GM18861 (cell line): ENCODE measurements at regions not wholly inside any gene's neighbourhood (a gene's known extent, or its start where the extent isn't known, plus 50 kb on each side); places are given as distances from the start of the nearest gene placed in this dataset.

Source experiments
- ATAC-seq: cut with Tn5 transposase; IDR thresholded peaks from one replicate; pipeline ENCODE4 v1.9.1; 2021; ENCODE audit not compliant: unreplicated experiment

- no peak for ATAC-seq
Observed at GRCh38 chr11:131297441-131297840, 73.0 kb upstream of the NTM start.

GRCh38 chr11:131299598-131300438 lies 70.6 kb upstream of the NTM start:
- ATAC-seq, result no peak

- ATAC-seq, result no peak
Observed at GRCh38 chr11:131300439-131300717, 70.0 kb upstream of the NTM start.

DNA sequence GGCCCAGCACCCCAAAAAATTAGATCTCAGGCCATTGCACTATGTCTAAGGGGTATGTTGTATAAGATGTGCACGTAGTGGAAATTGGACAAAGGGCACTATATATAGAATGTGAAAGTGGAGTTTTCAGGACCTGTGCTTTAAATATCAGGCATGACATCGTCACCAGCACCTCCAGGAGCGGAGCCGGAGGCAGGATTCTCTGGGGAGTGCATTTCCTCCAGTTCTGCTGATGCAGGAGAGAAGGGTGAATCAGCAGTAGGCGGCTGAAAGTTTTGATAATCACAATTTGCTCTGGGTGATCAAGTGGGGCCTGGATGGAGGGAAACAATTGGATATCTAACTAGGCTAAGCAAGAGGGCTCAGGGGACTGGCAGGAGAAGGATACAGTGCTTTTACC lies 69.1 kb upstream of the NTM start:
- no peak for ATAC-seq

DNA sequence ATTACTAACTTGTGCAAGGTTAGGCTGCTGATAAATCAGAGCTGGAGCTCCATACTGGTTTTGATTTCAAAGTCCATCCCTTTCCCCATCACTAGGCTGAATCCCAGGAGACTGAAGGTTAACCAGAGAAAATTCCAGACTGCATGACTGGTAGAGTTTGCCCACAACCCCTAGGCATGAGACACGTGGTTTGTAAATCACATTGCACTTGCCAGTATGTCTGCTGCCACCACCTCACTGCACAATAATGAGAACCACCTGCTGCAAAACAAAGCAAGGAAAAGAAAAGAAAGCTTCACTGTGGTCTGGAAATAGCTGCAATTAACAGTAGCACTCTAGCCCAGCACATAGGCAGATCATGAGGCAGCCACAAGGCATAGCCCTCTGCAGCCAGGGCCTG lies 67.6 kb upstream of the NTM start:
- no peak for ATAC-seq

DNA sequence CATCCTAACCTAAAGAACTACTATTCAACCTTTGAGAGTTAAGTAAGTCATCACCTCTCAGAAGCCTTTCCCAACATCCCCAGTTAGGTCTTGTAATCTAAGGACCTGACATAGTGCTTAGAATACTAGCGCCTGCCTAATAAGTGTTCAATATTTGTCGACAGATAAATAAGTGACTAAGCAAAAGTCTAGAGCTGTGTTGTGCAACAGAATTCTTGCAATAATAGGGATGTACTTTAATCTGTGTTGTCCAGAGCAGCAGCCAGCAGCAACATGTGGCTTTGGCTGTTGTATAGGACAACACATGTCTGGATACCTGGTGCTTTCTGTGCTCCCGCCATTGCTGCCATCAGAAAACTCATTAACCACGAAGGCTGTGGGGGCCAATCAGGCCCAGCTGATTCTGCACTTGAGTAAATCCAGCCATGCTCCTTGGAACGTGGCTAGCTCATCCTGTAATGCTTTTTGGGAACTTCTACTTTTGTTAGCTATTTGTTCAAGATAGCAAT lies 66.8 kb upstream of the NTM start:
- no peak for ATAC-seq

GRCh38 chr11:131305005-131305404 lies 65.4 kb upstream of the NTM start:
- ATAC-seq, result no peak

GRCh38 chr11:131307506-131307905 lies 62.9 kb upstream of the NTM start:
- ATAC-seq, result no peak

GRCh38 chr11:131309776-131310175 lies 60.6 kb upstream of the NTM start:
- ATAC-seq, result no peak

DNA sequence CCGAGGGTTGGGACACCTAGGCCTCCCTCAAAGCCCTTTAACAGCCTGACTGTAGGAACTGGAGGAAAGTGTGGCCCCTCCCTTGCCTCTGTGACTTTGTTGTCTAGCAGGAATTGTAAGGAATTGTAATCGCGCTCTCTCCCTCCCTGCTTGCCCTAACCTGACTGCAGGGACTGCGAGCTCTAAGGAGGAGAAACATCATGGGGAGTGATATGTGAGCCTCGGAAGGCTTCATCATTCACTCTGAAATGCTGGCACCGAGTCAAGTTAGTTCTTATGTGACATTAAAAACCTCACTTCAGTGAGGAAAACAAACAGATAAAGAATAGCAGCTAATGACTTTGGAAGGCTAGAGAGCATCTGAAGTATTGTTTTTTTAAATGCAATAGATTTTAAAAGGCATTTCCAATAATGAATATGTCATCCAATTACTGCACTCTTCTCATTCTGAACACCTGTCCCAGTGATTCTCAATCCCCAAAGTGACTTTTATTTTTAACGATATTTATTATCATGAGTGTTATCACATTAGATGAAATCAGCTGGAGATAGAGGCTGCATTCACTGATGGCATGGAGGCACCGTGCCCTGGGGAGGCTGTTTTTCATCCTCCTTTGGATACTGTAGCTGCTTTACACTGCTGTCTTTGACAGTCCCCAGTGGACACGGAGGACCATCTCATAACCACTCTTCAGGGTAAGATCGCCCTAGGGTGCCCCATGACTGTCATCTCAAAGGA lies 58.5 kb upstream of the NTM start:
- no peak for ATAC-seq
